IMR-90 (cell line): ENCODE measurements at regions not wholly inside any gene's neighbourhood (a gene's known extent, or its start where the extent isn't known, plus 50 kb on each side); places are given as distances from the start of the nearest gene placed in this dataset.

Experiments
- ATAC-seq: fragments of 200-7000 bp; cut with Tn5 transposase; 2 replicates; pipeline ENCODE4 v1.9.1; 2020; ENCODE audit warnings: low read depth, mild to moderate bottlenecking, moderate library complexity
- BruUV-seq: library from RNA; stranded (reverse); fragments of 400-500 nt; replicated peaks from 2 replicates; lab custom pipeline; 2021; lab: Mats Ljungman, UMichigan
- CTCF ChIA-PET: fragments of 300-600 bp; formaldehyde crosslinking; extraction: SDS; loops from one replicate; lab custom pipeline; 2021; ENCODE audit warnings: antibody characterized with exemption; lab: Yijun Ruan, JAX
- POLR2A ChIA-PET: fragments of 300-600 bp; sonication (Branson Sonifier 250); formaldehyde crosslinking; loops from one replicate; lab custom pipeline; 2022; ENCODE audit warnings: antibody characterized with exemption; ENCODE audit not compliant: unreplicated experiment; lab: Charles Lee
- DNase-seq: peaks from one replicate; pipeline ENCODE4 v3.0.0; 2013
- H2AFZ ChIP-seq: replicated peaks from 2 replicates; pipeline ENCODE3; 2013; ENCODE audit warnings: low read length, mild to moderate bottlenecking; ENCODE audit not compliant: poor library complexity
- H2AK5ac ChIP-seq: 2 replicates; pipeline ENCODE4 v1.6.1; 2013; ENCODE audit warnings: low read depth, low read length, inconsistent platforms
- H2AK9ac ChIP-seq: replicated peaks from 2 replicates; pipeline ENCODE3; 2013; ENCODE audit warnings: mild to moderate bottlenecking, low read depth, low read length, moderate library complexity; ENCODE audit not compliant: poor library complexity
- H2BK120ac ChIP-seq: 2 replicates; pipeline ENCODE4 v1.6.1; 2013; ENCODE audit warnings: low read depth, low read length, inconsistent platforms
- H2BK15ac ChIP-seq: 3 replicates; pipeline ENCODE4 v1.6.1; 2013; ENCODE audit warnings: low read depth, low read length, inconsistent platforms
- H2BK20ac ChIP-seq: 2 replicates; pipeline ENCODE4 v1.6.1; 2013; ENCODE audit warnings: low read depth, mild to moderate bottlenecking, inconsistent platforms, low read length, moderate library complexity
- H2BK5ac ChIP-seq: 2 replicates; pipeline ENCODE4 v1.6.1; 2013; ENCODE audit warnings: mild to moderate bottlenecking, low read depth, low read length, inconsistent platforms; ENCODE audit not compliant: poor library complexity, severe bottlenecking
- H3K14ac ChIP-seq: replicated peaks from 2 replicates; pipeline ENCODE4 v1.6.1; 2013; ENCODE audit warnings: low read depth, low read length, inconsistent platforms
- H3K18ac ChIP-seq: 2 replicates; pipeline ENCODE4 v1.6.1; 2013; ENCODE audit warnings: low read depth, low read length, control low read depth
- H3K23ac ChIP-seq: 2 replicates; pipeline ENCODE4 v1.6.1; 2013; ENCODE audit warnings: low read depth, low read length, inconsistent platforms
- H3K27ac ChIP-seq: 2 replicates; pipeline ENCODE4 v1.5.1; 2013; ENCODE audit warnings: mild to moderate bottlenecking, control low read depth, low read length; ENCODE audit not compliant: insufficient read depth
- H3K27me3 ChIP-seq: 2 replicates; pipeline ENCODE4 v1.6.1; 2013; ENCODE audit warnings: low read length; ENCODE audit not compliant: control insufficient read depth, insufficient read depth
- H3K36me3 ChIP-seq: 2 replicates; pipeline ENCODE4 v1.6.1; 2013; ENCODE audit warnings: low read length, mixed read lengths; ENCODE audit not compliant: control insufficient read depth, insufficient read depth
- H3K4ac ChIP-seq: 2 replicates; pipeline ENCODE4 v1.6.1; 2013; ENCODE audit warnings: low read depth, low read length, inconsistent platforms
- H3K4me1 ChIP-seq: 2 replicates; pipeline ENCODE4 v1.6.1; 2013; ENCODE audit warnings: low read length, mixed read lengths; ENCODE audit not compliant: control insufficient read depth, insufficient read depth
- H3K4me2 ChIP-seq: 2 replicates; pipeline ENCODE4 v1.6.1; 2013; ENCODE audit warnings: low read depth, mild to moderate bottlenecking, control low read depth, low read length, moderate library complexity
- H3K4me3 ChIP-seq: 2 replicates; pipeline ENCODE4 v1.5.1; 2013; ENCODE audit warnings: low read depth, mild to moderate bottlenecking, control low read depth, low read length, moderate library complexity; ENCODE audit not compliant: insufficient read depth
- H3K56ac ChIP-seq: 2 replicates; pipeline ENCODE4 v1.6.1; 2013; ENCODE audit warnings: low read length, inconsistent platforms; ENCODE audit not compliant: insufficient read depth; ENCODE audit errors: extremely low read depth
- H3K79me1 ChIP-seq, 2 experiments: 2 replicates each; pipeline ENCODE4 v1.6.1; 2013; ENCODE audit warnings: low read length in 2 of 2, inconsistent platforms in 1 of 2, low read depth in 1 of 2
- H3K9ac ChIP-seq: 2 replicates; pipeline ENCODE4 v1.6.1; 2013; ENCODE audit warnings: low read depth, low read length, control low read depth
- H3K9me1 ChIP-seq: 2 replicates; pipeline ENCODE4 v1.6.1; 2013; ENCODE audit warnings: low read length, inconsistent platforms; ENCODE audit not compliant: insufficient read depth
- H3K9me3 ChIP-seq: 2 replicates; pipeline ENCODE4 v1.6.1; 2013; ENCODE audit warnings: low read length; ENCODE audit not compliant: control insufficient read depth, insufficient read depth
- H4K20me1 ChIP-seq: 2 replicates; pipeline ENCODE4 v1.6.1; 2013; ENCODE audit warnings: low read length, inconsistent platforms; ENCODE audit not compliant: insufficient read depth
- H4K5ac ChIP-seq: 2 replicates; pipeline ENCODE4 v1.6.1; 2013; ENCODE audit warnings: mild to moderate bottlenecking, low read depth, low read length, control low read depth
- H4K8ac ChIP-seq, 2 experiments: 2 replicates each; pipeline ENCODE4 v1.6.1; 2013; ENCODE audit warnings: low read depth in 2 of 2, low read length in 2 of 2, control low read depth in 1 of 2, inconsistent platforms in 1 of 2
- H4K91ac ChIP-seq: 2 replicates; pipeline ENCODE4 v1.6.1; 2013; ENCODE audit warnings: low read depth, low read length, inconsistent platforms; ENCODE audit not compliant: insufficient read depth
- NFE2L2 ChIP-seq: fragments of 150-350 bp; IDR thresholded peaks from 2 replicates; pipeline ENCODE4 v1.6.1; 2016; ENCODE audit warnings: low read depth, mild to moderate bottlenecking, low read length
- WGBS, 2 experiments: methylation state at CpG; one replicate each; pipeline versions ENCODE4 v1.1.5 to v1.1.7; 2013; ENCODE audit warnings: missing lambda C conversion rate in 2 of 2; ENCODE audit not compliant: insufficient read length in 1 of 2; ENCODE audit errors: extremely low coverage in 2 of 2; 5-methylcytosine and 5-hydroxymethylcytosine counted together
- dilution Hi-C: fragments of 300-500 bp; cut with HindIII; formaldehyde crosslinking; loops from one replicate; pipeline ENCODE4 v1.14.3; 2018; ENCODE audit warnings: low sequenced_read_pairs; ENCODE audit not compliant: unreplicated experiment
- in situ Hi-C: fragments of 300-500 bp; cut with MboI; formaldehyde crosslinking; loops from 3 replicates; pipeline ENCODE4 v1.14.3; 2019; ENCODE audit warnings: low sequenced_read_pairs, inconsistent platforms, mixed read lengths
- intact Hi-C: fragments of 100-400 bp; cut with micrococcal nuclease; formaldehyde crosslinking; loops from 2 replicates; pipeline ENCODE4 v1.10.0; 2022

GRCh38 chr10:46220872-46221538 is 65.8 kb upstream of the ANTXRL start:
- H3K18ac ChIP-seq, result no peak overlapping the region

More at GRCh38 chr10:46220872-46221538, 65.8 kb upstream of the ANTXRL start:
- no peak overlapping the region for H2BK20ac ChIP-seq
- no peak overlapping the region for H3K9ac ChIP-seq
- intact Hi-C loops (loop anchor here (10.0 kb wide), 1 partner anchor 986 kb away; no protein-coding TSS in a partner anchor), in situ Hi-C loops (no loop called here), dilution Hi-C loops (no loop called here)
- no peak overlapping the region for H3K4me3 ChIP-seq
- no peak overlapping the region for H3K56ac ChIP-seq
- ChIA-PET POLR2A (no interaction called here), CTCF (no interaction called here)
- H3K27ac ChIP-seq, result no peak overlapping the region
- no peaks in the 10 kb centered on the region for H4K20me1 ChIP-seq
- DNase-seq, result no peak
- no peak overlapping the region for H3K4ac ChIP-seq
- H4K5ac ChIP-seq, result no peak overlapping the region
- no peak for TF ChIP-seq NFE2L2
- H2AK9ac ChIP-seq, result no peak overlapping the region
- no peaks in the 10 kb centered on the region for H3K36me3 ChIP-seq
- no peak overlapping the region for H2AK5ac ChIP-seq
- H2BK5ac ChIP-seq, result no peak overlapping the region
- no peak overlapping the region for H2BK120ac ChIP-seq
- H3K14ac ChIP-seq, result no peak overlapping the region
- H4K91ac ChIP-seq, result no peak overlapping the region
- H2BK15ac ChIP-seq, result no peak overlapping the region
- no TSS peak for BruUV-seq
- peaks cover 4% of the 10 kb centered on the region; the same call in 1 of the 2 replicates for H3K9me1 ChIP-seq
- no peak overlapping the region for H3K4me2 ChIP-seq
- peaks cover 12% of the 10 kb centered on the region for H3K27me3 ChIP-seq
- H3K9me3 ChIP-seq, result no peaks in the 10 kb centered on the region
- WGBS, 2 experiments, result 50% methylated on average over 2 of the region's 9 CpGs; no CpG with 5 or more reads in 1 of the 2 experiments
- H3K4me1 ChIP-seq, result no peaks in the 10 kb centered on the region
- H3K79me1 ChIP-seq, result no peaks in the 10 kb centered on the region
- no peak overlapping the region for H3K23ac ChIP-seq
- H2AFZ ChIP-seq, result no peak overlapping the region
- H4K8ac ChIP-seq, result no peak overlapping the region
- ATAC-seq, result no peak
